GM12892 (cell line): ENCODE measurements at regions not wholly inside any gene's neighbourhood (a gene's known extent, or its start where the extent isn't known, plus 50 kb on each side); places are given as distances from the start of the nearest gene placed in this dataset.

Experiments
- POLR2A ChIP-seq: IDR thresholded peaks from 2 replicates; pipeline ENCODE4 v1.6.1; 2011; ENCODE audit warnings: low read depth, low read length, control low read depth
- TAF1 ChIP-seq: IDR thresholded peaks from 2 replicates; pipeline ENCODE4 v1.6.1; 2011; ENCODE audit warnings: low read depth, mild to moderate bottlenecking, control low read depth, low read length, borderline replicate concordance

- TF ChIP-seq POLR2A (no peak), TAF1 (no peak)
These were observed 294.8 kb upstream of the STT3B start for GRCh38 chr3:31237887-31238286.
